CD4-positive, alpha-beta T cell treated with Interleukin-1 beta for 1 hour (primary cell): ENCODE measurements at regions not wholly inside any gene's neighbourhood (a gene's known extent, or its start where the extent isn't known, plus 50 kb on each side); places are given as distances from the start of the nearest gene placed in this dataset.
A peak's percentile ranks its signal among the peaks of the same experiment; 100 is the strongest.

Source experiments
- DNase-seq, 2 donors: peaks; one replicate each; pipeline ENCODE4 v3.0.0-alpha.2; 2020 to 2022

GRCh38 chr1:82718719-82719419 lies 918.1 kb downstream of the ADGRL2 start:
- DNase-seq, result no peak

DNA sequence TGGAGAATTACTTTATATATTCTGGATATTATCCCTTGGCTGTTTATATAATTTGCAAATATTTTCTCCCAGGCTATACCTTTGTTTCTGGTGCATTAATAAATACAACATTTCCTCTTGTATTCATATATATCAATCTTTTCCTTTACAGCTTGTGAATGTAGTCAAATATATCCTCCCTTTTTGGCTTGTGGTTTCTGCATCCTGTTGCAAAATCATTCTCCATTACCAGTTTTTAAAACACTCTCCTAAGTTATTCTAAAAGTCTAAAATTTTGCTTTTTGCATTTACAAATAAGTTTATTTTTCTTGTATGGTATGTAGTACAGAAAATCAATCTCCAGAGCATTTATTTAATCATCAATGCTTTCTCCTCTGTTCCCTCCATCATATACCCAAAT lies 909.4 kb downstream of the ADGRL2 start:
- no peak for DNase-seq

GRCh38 chr1:82707681-82708080 lies 906.9 kb downstream of the ADGRL2 start:
- DNase-seq, result no peak

DNA sequence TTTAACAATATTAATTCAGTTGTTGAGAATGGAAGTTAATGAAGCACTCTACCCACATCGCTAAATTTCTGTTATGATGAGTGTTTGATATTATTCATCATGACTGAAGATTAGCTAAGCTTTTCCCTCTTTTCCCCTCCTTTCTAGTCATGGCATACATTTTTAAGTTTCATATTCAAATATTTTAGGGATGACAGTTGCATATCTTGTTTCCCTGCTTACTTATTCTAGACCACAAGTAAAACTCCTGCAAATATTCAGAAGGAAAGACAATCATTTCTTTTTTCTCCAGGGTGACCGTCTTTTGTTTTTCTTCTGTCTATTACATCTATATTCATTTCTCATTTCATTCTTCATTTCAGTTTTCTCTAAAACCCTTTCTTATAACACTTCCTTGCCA lies 906.0 kb downstream of the ADGRL2 start:
- no peak for DNase-seq

DNA sequence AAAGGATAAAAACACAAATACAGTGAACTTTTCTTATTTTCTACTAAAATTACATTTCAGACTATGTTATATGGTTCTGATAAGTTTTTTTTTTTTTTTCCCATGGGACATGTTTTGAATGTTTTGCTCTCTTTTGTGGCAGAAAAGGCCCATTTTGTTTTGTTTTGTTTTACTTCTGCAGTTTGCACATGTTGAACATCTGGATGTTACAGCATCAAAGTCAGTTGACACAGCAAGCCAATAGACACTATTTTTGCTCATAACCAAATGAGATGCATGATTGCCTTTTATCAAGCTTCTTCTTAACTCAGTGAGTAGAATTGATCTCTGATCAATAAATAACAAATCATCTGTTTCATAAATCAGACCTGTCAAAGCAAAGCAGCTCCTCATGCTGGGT lies 904.2 kb downstream of the ADGRL2 start:
- no peak for DNase-seq

DNA sequence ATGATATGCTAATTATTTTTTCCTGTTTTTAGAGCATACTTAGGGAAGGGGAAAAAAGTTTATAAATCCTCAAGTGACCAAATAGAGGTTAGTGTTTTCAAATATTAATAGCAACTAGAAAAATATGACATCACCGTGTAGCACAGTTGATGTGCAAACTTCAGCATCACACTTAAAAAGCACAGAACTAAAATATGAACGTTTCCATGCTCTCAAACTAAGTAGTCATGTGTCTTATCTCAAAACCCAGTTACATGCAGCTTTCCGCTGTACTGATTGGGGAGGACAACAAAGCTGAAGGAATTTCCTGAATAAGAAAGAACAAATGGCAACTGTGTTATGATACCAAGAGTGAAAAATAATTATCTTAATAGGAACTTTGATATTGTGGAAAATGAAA lies 903.7 kb downstream of the ADGRL2 start:
- no peak for DNase-seq

DNA sequence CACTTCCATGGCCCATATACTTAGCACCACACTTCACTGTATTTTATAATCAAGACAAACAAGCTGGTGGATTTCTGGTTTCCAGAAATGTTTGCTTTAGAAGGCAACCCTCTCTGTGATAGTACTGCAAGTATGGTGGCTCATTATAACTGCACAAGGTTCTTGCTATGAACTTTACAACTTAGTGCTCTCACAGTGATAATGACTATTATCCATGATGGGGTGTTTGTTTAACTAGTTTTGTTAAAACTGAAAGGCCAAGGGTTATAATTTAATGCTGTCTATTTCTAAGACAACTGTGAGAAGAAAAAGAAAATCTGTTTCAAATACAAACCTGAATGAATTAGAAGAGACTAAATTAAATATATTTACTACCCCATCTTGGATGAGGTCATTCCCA lies 903.2 kb downstream of the ADGRL2 start:
- no peak for DNase-seq

GRCh38 chr1:82700476-82700875 lies 899.7 kb downstream of the ADGRL2 start:
- DNase-seq, result no peak

- DNase-seq, result no peak
These were observed 897.2 kb downstream of the ADGRL2 start for GRCh38 chr1:82697965-82698364.

DNA sequence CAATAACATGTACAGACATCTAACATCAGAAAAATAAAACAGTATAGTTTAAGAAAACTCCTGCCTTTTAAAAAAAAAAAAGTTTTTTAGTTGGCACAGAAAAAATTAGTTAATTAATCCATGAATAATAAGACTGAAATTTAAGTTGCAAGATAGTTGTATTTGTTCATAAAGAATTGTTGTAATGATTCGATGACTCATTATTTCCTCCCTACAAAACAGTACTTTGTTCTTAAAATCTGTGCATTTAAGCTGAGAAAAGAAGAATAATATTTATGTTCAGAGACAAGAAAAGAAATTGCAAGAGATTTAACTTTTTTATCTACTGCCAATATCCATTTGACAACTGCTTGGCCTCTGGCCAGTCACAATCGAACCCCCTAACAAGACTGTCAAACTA lies 894.7 kb downstream of the ADGRL2 start:
- DNase-seq, result no peak

DNA sequence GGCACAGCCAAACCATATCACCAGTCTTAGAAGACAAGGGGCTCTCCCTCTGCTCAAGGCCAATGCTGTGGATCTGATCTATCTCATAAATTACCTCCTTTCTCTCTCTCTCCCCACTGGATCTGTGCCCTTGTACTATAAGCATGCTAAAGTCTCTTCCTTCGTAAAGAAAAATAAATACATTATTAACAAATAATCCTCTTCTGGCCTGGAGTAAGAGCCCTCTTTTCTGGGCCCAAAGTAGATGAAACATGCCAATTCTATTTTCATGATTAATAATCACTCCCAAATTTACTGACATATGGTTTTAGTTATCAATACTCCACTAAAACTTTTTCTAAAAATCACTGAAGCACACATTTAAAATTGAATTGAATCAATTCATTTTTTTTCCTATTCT lies 889.7 kb downstream of the ADGRL2 start:
- DNase-seq, result no peak

- DNase-seq, result no peak
These were observed 888.5 kb downstream of the ADGRL2 start for GRCh38 chr1:82689217-82689616.

- no peak for DNase-seq
These were observed 886.0 kb downstream of the ADGRL2 start for GRCh38 chr1:82686774-82687173.

GRCh38 chr1:82646888-82647287 lies 846.2 kb downstream of the ADGRL2 start:
- no peak for DNase-seq

GRCh38 chr1:82646336-82646735 lies 845.6 kb downstream of the ADGRL2 start:
- DNase-seq, result no peak

GRCh38 chr1:82644186-82644915 lies 843.6 kb downstream of the ADGRL2 start:
- no peak for DNase-seq

GRCh38 chr1:82640352-82640751 lies 839.6 kb downstream of the ADGRL2 start:
- DNase-seq, result no peak

DNA sequence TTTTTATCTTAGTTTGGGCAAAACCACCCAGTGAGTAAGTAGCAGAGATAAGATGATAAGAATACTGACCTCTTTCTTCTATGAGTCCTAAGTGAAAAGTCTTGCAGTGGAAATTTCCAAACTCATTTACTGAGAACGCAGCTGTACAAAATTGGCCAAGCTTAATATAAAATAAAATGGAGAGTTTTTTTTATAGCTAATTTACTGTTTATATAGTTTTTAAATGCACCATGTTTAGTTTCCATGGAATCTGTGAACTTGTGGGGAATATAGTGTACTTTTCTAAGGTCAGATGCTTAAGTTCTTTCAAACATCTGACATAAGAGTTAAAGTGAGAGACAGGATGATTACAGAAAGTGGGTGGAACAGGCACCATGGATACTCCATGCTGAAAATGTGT lies 833.5 kb downstream of the ADGRL2 start:
- no peak for DNase-seq

DNA sequence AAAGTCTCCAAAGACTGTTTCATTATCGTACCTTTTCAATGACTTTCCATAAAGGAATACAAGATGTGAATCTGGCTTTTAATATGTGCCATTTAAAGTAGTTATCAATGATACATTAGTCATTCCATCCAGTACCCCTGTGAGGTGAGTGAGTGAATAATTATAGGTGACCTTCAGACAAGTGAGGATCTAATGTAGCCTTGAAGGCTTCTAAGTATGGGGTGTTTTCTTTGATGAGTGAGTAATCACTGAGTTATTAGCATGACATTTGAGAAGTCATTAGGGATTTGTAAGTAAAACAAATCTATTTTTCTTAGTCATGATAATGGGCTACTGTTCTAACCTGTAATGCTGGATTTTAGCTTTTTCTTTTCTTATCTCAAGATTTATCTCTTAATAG lies 831.4 kb downstream of the ADGRL2 start:
- DNase-seq, result no peak

GRCh38 chr1:82628887-82629286 lies 828.2 kb downstream of the ADGRL2 start:
- DNase-seq, result no peak

DNA sequence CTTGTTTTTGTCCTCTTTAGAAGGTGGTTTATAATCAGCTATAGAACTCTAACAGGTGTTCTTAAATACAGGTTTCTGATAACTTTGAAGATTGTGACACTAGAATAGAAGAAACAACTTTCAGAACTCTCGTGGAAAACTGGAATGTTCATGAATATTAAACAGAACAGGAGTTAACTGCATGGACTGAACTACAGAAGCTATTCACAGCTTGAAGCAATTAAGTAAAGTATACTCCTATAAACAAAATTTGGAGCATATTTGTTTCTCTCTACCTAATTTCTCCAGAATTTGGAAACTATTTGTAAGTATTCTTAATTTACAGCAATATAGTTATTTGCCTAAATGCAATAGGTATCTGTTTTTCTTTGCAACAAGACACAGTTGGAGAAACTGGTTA lies 824.8 kb downstream of the ADGRL2 start:
- DNase-seq, result peak in 1 of 2 donors; percentile 6

DNA sequence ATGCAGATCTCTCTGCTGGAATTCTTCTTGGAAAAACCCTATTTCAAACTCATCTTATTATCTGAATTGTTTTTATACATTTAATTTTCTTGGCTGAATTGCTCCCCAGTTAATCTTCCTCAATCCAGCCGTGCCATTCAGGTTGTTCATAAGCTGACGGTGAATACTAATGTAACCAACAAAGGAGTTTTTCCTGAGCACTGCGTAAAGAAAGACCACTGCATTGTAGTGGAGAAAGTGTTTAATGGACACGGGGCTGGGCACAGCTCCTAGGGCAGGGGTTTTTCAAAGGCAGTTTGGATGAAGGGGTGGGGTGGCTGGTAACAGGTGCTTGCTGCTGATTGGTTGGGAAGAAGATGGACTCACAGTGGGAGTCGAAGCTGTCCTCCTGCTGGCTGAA lies 820.3 kb downstream of the ADGRL2 start:
- DNase-seq, result no peak

- DNase-seq, result no peak
These were observed 813.4 kb downstream of the ADGRL2 start for GRCh38 chr1:82614090-82614489.

GRCh38 chr1:82612986-82613385 lies 812.3 kb downstream of the ADGRL2 start:
- no peak for DNase-seq

DNA sequence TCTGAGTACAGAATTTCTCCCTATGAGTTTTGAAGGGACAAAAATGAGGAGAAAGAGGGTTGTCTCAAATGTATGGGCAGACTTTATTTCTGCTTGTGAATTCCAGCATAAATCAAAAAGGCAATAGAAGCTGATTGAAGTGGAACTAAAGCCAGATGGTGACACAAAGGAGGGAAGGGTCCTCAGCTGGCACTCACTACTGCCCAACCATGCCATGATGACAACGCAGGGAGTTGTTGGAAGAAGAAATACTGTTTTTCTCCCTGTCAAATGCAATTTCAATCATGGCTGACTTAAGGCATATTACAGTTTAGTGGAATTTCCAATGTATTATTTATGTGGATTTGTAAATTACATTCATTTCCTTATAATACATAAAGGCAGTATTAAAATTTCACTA lies 805.8 kb downstream of the ADGRL2 start:
- no peak for DNase-seq
